Bronchial epithelial cell (primary cell): ENCODE measurements at regions not wholly inside any gene's neighbourhood (a gene's known extent, or its start where the extent isn't known, plus 50 kb on each side); places are given as distances from the start of the nearest gene placed in this dataset.

Experiments used
- DNase-seq: peaks from one replicate; pipeline ENCODE4 v3.0.0-alpha.2; 2010; ENCODE audit warnings: low read depth
- FAIRE-seq: peaks from 2 replicates; lab custom pipeline; 2011; peaks lifted over from hg19 to GRCh38; lab: Jason Lieb, UNC
- H3K27me3 ChIP-seq: 2 replicates; pipeline ENCODE4 v1.5.1; 2011; ENCODE audit warnings: low read length; ENCODE audit not compliant: control insufficient read depth, insufficient read depth
- H3K36me3 ChIP-seq: 2 replicates; pipeline ENCODE4 v1.5.1; 2011; ENCODE audit warnings: low read length; ENCODE audit not compliant: control insufficient read depth, insufficient read depth
- H3K4me3 ChIP-seq: 2 replicates; pipeline ENCODE4 v1.5.1; 2011; ENCODE audit warnings: mild to moderate bottlenecking, low read depth, low read length, control low read depth
- CTCF ChIP-seq: IDR thresholded peaks from 2 replicates; pipeline ENCODE4 v1.5.1; 2011; ENCODE audit warnings: mild to moderate bottlenecking, moderate library complexity, low read length, control low read depth, inconsistent platforms; ENCODE audit not compliant: insufficient read depth, severe bottlenecking

- no peak for TF ChIP-seq CTCF
- FAIRE-seq (no peak), DNase-seq (no peak)
- H3K4me3 ChIP-seq = no peak overlapping the region
- no peaks in the 10 kb centered on the region for H3K36me3 ChIP-seq
- H3K27me3 ChIP-seq = no peaks in the 10 kb centered on the region
Measured at GRCh38 chr9:27653957-27654356, 80.7 kb upstream of the C9orf72 start.

- TF ChIP-seq CTCF = no peak
- Histone ChIP-seq H3K36me3 (no peaks in the 10 kb centered on the region), H3K4me3 (no peak overlapping the region), H3K27me3 (no peaks in the 10 kb centered on the region)
- FAIRE-seq = peak; percentile 47
- no peak for DNase-seq
Measured at GRCh38 chr9:27654629-27655285, 81.5 kb upstream of the C9orf72 start.

GRCh38 chr9:27655441-27655840 is 82.2 kb upstream of the C9orf72 start:
- no peak for TF ChIP-seq CTCF
- H3K27me3 ChIP-seq = no peaks in the 10 kb centered on the region
- no peak for DNase-seq
- H3K36me3 ChIP-seq = no peaks in the 10 kb centered on the region
- H3K4me3 ChIP-seq = no peak overlapping the region
- FAIRE-seq = no peak

GRCh38 chr9:27659001-27659400 is 85.7 kb upstream of the C9orf72 start:
- H3K36me3 ChIP-seq = no peaks in the 10 kb centered on the region
- DNase-seq (no peak), FAIRE-seq (no peak)
- H3K4me3 ChIP-seq = no peak overlapping the region
- no peak for TF ChIP-seq CTCF
- H3K27me3 ChIP-seq = no peaks in the 10 kb centered on the region

- DNase-seq (no peak), FAIRE-seq (no peak)
- H3K27me3 ChIP-seq = no peaks in the 10 kb centered on the region
- no peak overlapping the region for H3K4me3 ChIP-seq
- H3K36me3 ChIP-seq = no peaks in the 10 kb centered on the region
- TF ChIP-seq CTCF = no peak
Measured at GRCh38 chr9:27659571-27659970, 86.3 kb upstream of the C9orf72 start.

- H3K36me3 ChIP-seq = no peaks in the 10 kb centered on the region
- H3K27me3 ChIP-seq = no peaks in the 10 kb centered on the region
- TF ChIP-seq CTCF = no peak
- FAIRE-seq (no peak), DNase-seq (no peak)
- no peak overlapping the region for H3K4me3 ChIP-seq
Measured at GRCh38 chr9:27660148-27660547, 86.9 kb upstream of the C9orf72 start.
